SK-N-MC (cell line): ENCODE measurements at regions not wholly inside any gene's neighbourhood (a gene's known extent, or its start where the extent isn't known, plus 50 kb on each side); places are given as distances from the start of the nearest gene placed in this dataset.

ENCODE experiments used
- EZH2 ChIP-seq: fragments of 200-600 bp; sonication (generic); IDR thresholded peaks from one replicate; pipeline ENCODE4 v1.6.1; 2017; ENCODE audit warnings: antibody characterized with exemption
- POLR2AphosphoS5 ChIP-seq: IDR thresholded peaks from 2 replicates; pipeline ENCODE4 v1.6.1; 2012; ENCODE audit warnings: mild to moderate bottlenecking, low read depth, low read length, borderline replicate concordance

DNA sequence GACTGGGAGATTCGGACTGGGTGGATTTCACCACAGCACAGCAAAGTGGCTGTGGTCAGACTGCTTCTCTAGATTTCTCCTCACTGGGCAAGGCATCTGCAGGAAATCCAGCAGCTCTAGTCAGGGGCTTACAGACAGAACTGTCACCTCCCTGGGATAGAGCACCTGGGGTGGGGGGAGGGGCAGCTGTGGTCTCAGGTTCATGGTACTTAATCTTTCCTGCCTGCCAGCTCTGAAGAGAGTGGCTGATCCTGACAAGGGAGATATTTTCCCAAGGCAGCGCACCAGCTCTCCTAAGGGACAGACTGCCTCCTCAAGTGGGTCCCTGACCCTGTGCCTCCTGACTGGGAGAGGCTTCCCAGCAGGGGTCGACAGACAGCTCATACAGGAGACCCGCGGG lies 212.8 kb upstream of the KLF12 start:
- TF ChIP-seq EZH2 (no peak), POLR2AphosphoS5 (no peak)
